ENCODE measurements at regions not wholly inside any gene's neighbourhood (a gene's known extent, or its start where the extent isn't known, plus 50 kb on each side); places are given as distances from the start of the nearest gene placed in this dataset.

- CTCF ChIA-PET = interaction anchor here (1.3 to 2.6 kb wide), 2 partner anchors 16 to 33 kb away, joined by 3 to 14 read pairs; no protein-coding TSS in a partner anchor
- H3K36me3 Mint-ChIP-seq = no peaks in the 10 kb centered on the region
- TF ChIP-seq MLX (CRISPR knock-in tag; IDR thresholded peaks at IDR 0.05) (no peak), ZNF396 (CRISPR knock-in tag; IDR thresholded peaks at IDR 0.05; ENCODE audit: borderline replicate concordance) (no peak), CREM (CRISPR knock-in tag; IDR thresholded peaks at IDR 0.05) (no peak), RELA (CRISPR knock-in tag; IDR thresholded peaks at IDR 0.05; ENCODE audit: borderline replicate concordance) (no peak)
- no peaks in the 10 kb centered on the region; the same call in 1 of the 2 replicates for H3K9me3 Mint-ChIP-seq
- no peak overlapping the region for H3K4me3 Mint-ChIP-seq
- no peak for ATAC-seq
- no peak overlapping the region for H3K27ac Mint-ChIP-seq
- 0 out of 2 replicates have a peak, but pooled peaks cover 4% of the 10 kb centered on the region for H3K4me1 Mint-ChIP-seq
- H3K27me3 Mint-ChIP-seq (ENCODE audit: low read depth) = peaks cover 2% of the 10 kb centered on the region; the same call in 1 of the 2 replicates
- POLR2A ChIA-PET = no interaction called here
- DNase-seq (ENCODE audit: low spot score) = no peak
These were observed 88.3 kb upstream of the KLHL29 start for GRCh38 chr2:23296691-23297090.

- ChIA-PET CTCF (interaction anchor here (1.3 to 2.6 kb wide), 2 partner anchors 16 to 33 kb away, joined by 3 to 14 read pairs; no protein-coding TSS in a partner anchor), POLR2A (no interaction called here)
- Mint-ChIP-seq H3K9me3 (no peaks in the 10 kb centered on the region; the same call in 1 of the 2 replicates), H3K4me1 (0 out of 2 replicates have a peak, but pooled peaks cover 4% of the 10 kb centered on the region), H3K4me3 (no peak overlapping the region), H3K27me3 (ENCODE audit: low read depth) (peaks cover 2% of the 10 kb centered on the region; the same call in 1 of the 2 replicates), H3K36me3 (no peaks in the 10 kb centered on the region), H3K27ac (no peak overlapping the region)
- ATAC-seq (no peak), DNase-seq (ENCODE audit: low spot score) (no peak)
- TF ChIP-seq OVOL2 (CRISPR knock-in tag; IDR thresholded peaks at IDR 0.05; ENCODE audit: borderline replicate concordance) (no peak), MLX (CRISPR knock-in tag; IDR thresholded peaks at IDR 0.05) (no peak), IRF2 (CRISPR knock-in tag; IDR thresholded peaks at IDR 0.05; ENCODE audit: borderline replicate concordance, low read depth) (no peak), ZBTB43 (CRISPR knock-in tag; IDR thresholded peaks at IDR 0.05) (no peak), ERG (CRISPR knock-in tag; IDR thresholded peaks at IDR 0.05) (no peak), ZNF532 (CRISPR knock-in tag; IDR thresholded peaks at IDR 0.05; ENCODE audit: borderline replicate concordance) (no peak), GTF2I (CRISPR knock-in tag; conservative IDR thresholded peaks at IDR 0.05) (no peak), RELA (CRISPR knock-in tag; IDR thresholded peaks at IDR 0.05; ENCODE audit: borderline replicate concordance) (no peak), USF1 (CRISPR knock-in tag; IDR thresholded peaks at IDR 0.05) (no peak), ZSCAN18 (CRISPR knock-in tag; IDR thresholded peaks at IDR 0.05) (no peak), ELF4 (CRISPR knock-in tag; IDR thresholded peaks at IDR 0.05; ENCODE audit: low read depth) (no peak), IRF1 (CRISPR knock-in tag; IDR thresholded peaks at IDR 0.05) (no peak), NR1H2 (CRISPR knock-in tag; IDR thresholded peaks at IDR 0.05) (no peak)
These were observed 87.9 kb upstream of the KLHL29 start for GRCh38 chr2:23297112-23297511.

Data from WTC11 (cell line).